ENCODE measurements at regions not wholly inside any gene's neighbourhood (a gene's known extent, or its start where the extent isn't known, plus 50 kb on each side); places are given as distances from the start of the nearest gene placed in this dataset.

GRCh38 chr9:119005162-119005561, 364.1 kb downstream of the BRINP1 start:
- TF ChIP-seq POLR2AphosphoS5 (IDR thresholded peaks at IDR 0.05; ENCODE audit: low read depth, low read length), result no peak
- no peak for TF ChIP-seq SIN3A (IDR thresholded peaks at IDR 0.05; ENCODE audit: borderline replicate concordance, insufficient read depth, low read length)
- TF ChIP-seq FOXP2 (optimal IDR thresholded peaks at IDR 0.05; ENCODE audit: borderline replicate concordance, extremely low read depth, extremely low read length, insufficient read depth), result no peak
- TF ChIP-seq TAF1 (IDR thresholded peaks at IDR 0.05; ENCODE audit: borderline replicate concordance, insufficient read depth, low read length), result no peak
- no peak for TF ChIP-seq REST (IDR thresholded peaks at IDR 0.05; ENCODE audit: insufficient read depth in 1 of 2, low read depth in 2 of 2, low read length in 2 of 2)

GRCh38 chr9:119009249-119009648, 360.0 kb downstream of the BRINP1 start:
- TF ChIP-seq POLR2AphosphoS5 (IDR thresholded peaks at IDR 0.05; ENCODE audit: low read depth, low read length) (no peak), REST (IDR thresholded peaks at IDR 0.05; ENCODE audit: insufficient read depth in 1 of 2, low read depth in 2 of 2, low read length in 2 of 2) (no peak), SIN3A (IDR thresholded peaks at IDR 0.05; ENCODE audit: borderline replicate concordance, insufficient read depth, low read length) (no peak), FOXP2 (optimal IDR thresholded peaks at IDR 0.05; ENCODE audit: borderline replicate concordance, extremely low read depth, extremely low read length, insufficient read depth) (no peak), TAF1 (IDR thresholded peaks at IDR 0.05; ENCODE audit: borderline replicate concordance, insufficient read depth, low read length) (no peak)

GRCh38 chr9:119020284-119020683, 349.0 kb downstream of the BRINP1 start:
- TF ChIP-seq REST (IDR thresholded peaks at IDR 0.05; ENCODE audit: insufficient read depth in 1 of 2, low read depth in 2 of 2, low read length in 2 of 2) (no peak), TAF1 (IDR thresholded peaks at IDR 0.05; ENCODE audit: borderline replicate concordance, insufficient read depth, low read length) (no peak), SIN3A (IDR thresholded peaks at IDR 0.05; ENCODE audit: borderline replicate concordance, insufficient read depth, low read length) (no peak), POLR2AphosphoS5 (IDR thresholded peaks at IDR 0.05; ENCODE audit: low read depth, low read length) (no peak), FOXP2 (optimal IDR thresholded peaks at IDR 0.05; ENCODE audit: borderline replicate concordance, extremely low read depth, extremely low read length, insufficient read depth) (no peak)

GRCh38 chr9:119020730-119021333, 348.4 kb downstream of the BRINP1 start:
- no peak for TF ChIP-seq TAF1 (IDR thresholded peaks at IDR 0.05; ENCODE audit: borderline replicate concordance, insufficient read depth, low read length)
- no peak for TF ChIP-seq REST (IDR thresholded peaks at IDR 0.05; ENCODE audit: insufficient read depth in 1 of 2, low read depth in 2 of 2, low read length in 2 of 2)

- no peak for TF ChIP-seq FOXP2 (optimal IDR thresholded peaks at IDR 0.05; ENCODE audit: borderline replicate concordance, extremely low read depth, extremely low read length, insufficient read depth)
- TF ChIP-seq SIN3A (IDR thresholded peaks at IDR 0.05; ENCODE audit: borderline replicate concordance, insufficient read depth, low read length), result no peak
- TF ChIP-seq POLR2AphosphoS5 (IDR thresholded peaks at IDR 0.05; ENCODE audit: low read depth, low read length), result no peak
- TF ChIP-seq TAF1 (IDR thresholded peaks at IDR 0.05; ENCODE audit: borderline replicate concordance, insufficient read depth, low read length), result no peak
- no peak for TF ChIP-seq REST (IDR thresholded peaks at IDR 0.05; ENCODE audit: insufficient read depth in 1 of 2, low read depth in 2 of 2, low read length in 2 of 2)
These were observed 343.1 kb downstream of the BRINP1 start for GRCh38 chr9:119026120-119026519.
